ENCODE measurements at regions not wholly inside any gene's neighbourhood (a gene's known extent, or its start where the extent isn't known, plus 50 kb on each side); places are given as distances from the start of the nearest gene placed in this dataset.

GRCh38 chr9:31807574-31808256, 576.7 kb upstream of the ACO1 start:
- POLR2A ChIA-PET, result no interaction called here
- peak in 1 of 3 donors; percentile 11 for DNase-seq
- H3K27me3 ChIP-seq (replicated peaks in 2 of 5; ENCODE audit: control insufficient read depth in 4 of 5, insufficient read depth in 5 of 5, low read length in 4 of 5), result peaks cover 0 to 3% (median 0%) of the 10 kb centered on the region in 5 experiments
- WGBS (ENCODE audit: insufficient coverage), result 93% methylated on average over 16 of the region's 17 CpGs
- H3K4me3 ChIP-seq (ENCODE audit: control insufficient read depth in 1 of 7, extremely low read depth in 1 of 7, insufficient read depth in 4 of 7, low read depth in 2 of 7, low read length in 6 of 7), result no peak overlapping the region
- CTCF ChIA-PET, result no interaction called here
- H3K4me1 ChIP-seq (ENCODE audit: control extremely low read depth in 1 of 4, control insufficient read depth in 4 of 4, insufficient read depth in 4 of 4, low read length in 3 of 4), result peaks cover 0 to 3% (median 0%) of the 10 kb centered on the region in 4 experiments
- peaks cover 0 to 2% (median 0%) of the 10 kb centered on the region in 5 experiments for H3K9me3 ChIP-seq (ENCODE audit: control extremely low read depth in 1 of 5, control insufficient read depth in 4 of 5, insufficient read depth in 2 of 5, low read depth in 1 of 5, low read length in 4 of 5)
- H3K36me3 ChIP-seq (ENCODE audit: control insufficient read depth in 4 of 4, insufficient read depth in 4 of 4, low read length in 3 of 4), result no peaks in the 10 kb centered on the region
- no peak overlapping the region for H3K27ac ChIP-seq (ENCODE audit: insufficient read depth in 1 of 2, low read depth in 1 of 2, low read length in 2 of 2, poor library complexity in 1 of 2, severe bottlenecking in 2 of 2)

GRCh38 chr9:31808766-31809165, 575.7 kb upstream of the ACO1 start:
- Histone ChIP-seq H3K9me3 (ENCODE audit: control extremely low read depth in 1 of 5, control insufficient read depth in 4 of 5, insufficient read depth in 2 of 5, low read depth in 1 of 5, low read length in 4 of 5) (peaks cover 0 to 2% (median 0%) of the 10 kb centered on the region in 5 experiments), H3K27ac (ENCODE audit: insufficient read depth in 1 of 2, low read depth in 1 of 2, low read length in 2 of 2, poor library complexity in 1 of 2, severe bottlenecking in 2 of 2) (no peak overlapping the region), H3K4me3 (ENCODE audit: control insufficient read depth in 1 of 7, extremely low read depth in 1 of 7, insufficient read depth in 4 of 7, low read depth in 2 of 7, low read length in 6 of 7) (no peak overlapping the region), H3K27me3 (replicated peaks in 2 of 5; ENCODE audit: control insufficient read depth in 4 of 5, insufficient read depth in 5 of 5, low read length in 4 of 5) (peaks cover 0 to 3% (median 0%) of the 10 kb centered on the region in 5 experiments), H3K4me1 (ENCODE audit: control extremely low read depth in 1 of 4, control insufficient read depth in 4 of 4, insufficient read depth in 4 of 4, low read length in 3 of 4) (peaks cover 0 to 3% (median 0%) of the 10 kb centered on the region in 4 experiments), H3K36me3 (ENCODE audit: control insufficient read depth in 4 of 4, insufficient read depth in 4 of 4, low read length in 3 of 4) (no peaks in the 10 kb centered on the region)
- ChIA-PET POLR2A (no interaction called here), CTCF (no interaction called here)
- WGBS (ENCODE audit: insufficient coverage), result 36% methylated on average over 7 of the region's 9 CpGs
- peak; percentile 10 to 53 (median 52) for DNase-seq

GRCh38 chr9:31820426-31820825, 564.0 kb upstream of the ACO1 start:
- POLR2A ChIA-PET, result no interaction called here
- no peak for DNase-seq

DNA sequence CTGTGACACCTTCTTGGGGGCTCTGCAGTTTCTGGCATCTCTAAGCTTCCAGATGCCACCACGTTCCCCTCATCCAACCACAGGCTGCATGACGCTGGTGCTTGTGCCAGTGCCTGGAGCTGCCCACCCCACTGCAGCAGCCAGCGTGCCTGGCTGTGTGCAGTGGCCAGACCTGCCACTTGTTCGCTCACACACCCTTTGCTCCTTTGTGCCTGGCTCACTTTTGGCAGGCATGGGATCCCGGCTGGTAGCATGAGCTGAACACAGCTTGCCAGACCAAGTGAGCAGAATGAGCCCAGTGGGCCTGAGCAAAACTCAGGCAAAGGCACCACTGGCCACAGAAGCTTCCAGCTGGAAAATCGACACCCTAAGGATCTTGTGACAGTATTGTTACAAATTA, 562.9 kb upstream of the ACO1 start:
- CTCF ChIA-PET, result interaction anchor here (1.6 kb wide), 1 partner anchor 13 kb away, joined by 4 read pairs; no protein-coding TSS in a partner anchor
- WGBS (ENCODE audit: insufficient coverage), result 98% methylated on average over 5 of the region's 6 CpGs
- H3K36me3 ChIP-seq (ENCODE audit: control insufficient read depth in 4 of 4, insufficient read depth in 4 of 4, low read length in 3 of 4), result no peaks in the 10 kb centered on the region
- H3K9me3 ChIP-seq (ENCODE audit: control extremely low read depth in 1 of 5, control insufficient read depth in 4 of 5, insufficient read depth in 2 of 5, low read depth in 1 of 5, low read length in 4 of 5), result peaks cover 0 to 7% (median 3%) of the 10 kb centered on the region in 5 experiments
- no peaks in the 10 kb centered on the region for H3K27me3 ChIP-seq (replicated peaks in 2 of 5; ENCODE audit: control insufficient read depth in 4 of 5, insufficient read depth in 5 of 5, low read length in 4 of 5)
- no peak overlapping the region for H3K27ac ChIP-seq (ENCODE audit: insufficient read depth in 1 of 2, low read depth in 1 of 2, low read length in 2 of 2, poor library complexity in 1 of 2, severe bottlenecking in 2 of 2)
- POLR2A ChIA-PET, result no interaction called here
- no peaks in the 10 kb centered on the region for H3K4me1 ChIP-seq (ENCODE audit: control extremely low read depth in 1 of 4, control insufficient read depth in 4 of 4, insufficient read depth in 4 of 4, low read length in 3 of 4)
- no peak for DNase-seq
- no peak overlapping the region for H3K4me3 ChIP-seq (ENCODE audit: control insufficient read depth in 1 of 7, extremely low read depth in 1 of 7, insufficient read depth in 4 of 7, low read depth in 2 of 7, low read length in 6 of 7)

More at GRCh38 chr9:31820426-31820825, 564.0 kb upstream of the ACO1 start:
- 100% methylated on average over 4 of the region's 4 CpGs for WGBS (ENCODE audit: insufficient coverage)
- Histone ChIP-seq H3K36me3 (ENCODE audit: control insufficient read depth in 4 of 4, insufficient read depth in 4 of 4, low read length in 3 of 4) (no peaks in the 10 kb centered on the region), H3K27me3 (replicated peaks in 2 of 5; ENCODE audit: control insufficient read depth in 4 of 5, insufficient read depth in 5 of 5, low read length in 4 of 5) (no peaks in the 10 kb centered on the region), H3K4me1 (ENCODE audit: control extremely low read depth in 1 of 4, control insufficient read depth in 4 of 4, insufficient read depth in 4 of 4, low read length in 3 of 4) (no peaks in the 10 kb centered on the region), H3K9me3 (ENCODE audit: control extremely low read depth in 1 of 5, control insufficient read depth in 4 of 5, insufficient read depth in 2 of 5, low read depth in 1 of 5, low read length in 4 of 5) (peaks cover 0 to 7% (median 3%) of the 10 kb centered on the region in 5 experiments), H3K27ac (ENCODE audit: insufficient read depth in 1 of 2, low read depth in 1 of 2, low read length in 2 of 2, poor library complexity in 1 of 2, severe bottlenecking in 2 of 2) (no peak overlapping the region), H3K4me3 (ENCODE audit: control insufficient read depth in 1 of 7, extremely low read depth in 1 of 7, insufficient read depth in 4 of 7, low read depth in 2 of 7, low read length in 6 of 7) (no peak overlapping the region)
- CTCF ChIA-PET, result interaction anchor here (1.6 kb wide), 1 partner anchor 14 kb away, joined by 4 read pairs; no protein-coding TSS in a partner anchor

GRCh38 chr9:31823365-31823764, 561.1 kb upstream of the ACO1 start:
- WGBS (ENCODE audit: insufficient coverage), result 100% methylated on average over 1 of the region's 2 CpGs
- Histone ChIP-seq H3K4me3 (ENCODE audit: control insufficient read depth in 1 of 7, extremely low read depth in 1 of 7, insufficient read depth in 4 of 7, low read depth in 2 of 7, low read length in 6 of 7) (no peak overlapping the region), H3K4me1 (ENCODE audit: control extremely low read depth in 1 of 4, control insufficient read depth in 4 of 4, insufficient read depth in 4 of 4, low read length in 3 of 4) (no peaks in the 10 kb centered on the region), H3K9me3 (ENCODE audit: control extremely low read depth in 1 of 5, control insufficient read depth in 4 of 5, insufficient read depth in 2 of 5, low read depth in 1 of 5, low read length in 4 of 5) (peaks cover 0 to 7% (median 3%) of the 10 kb centered on the region in 5 experiments), H3K27me3 (replicated peaks in 2 of 5; ENCODE audit: control insufficient read depth in 4 of 5, insufficient read depth in 5 of 5, low read length in 4 of 5) (no peaks in the 10 kb centered on the region), H3K27ac (ENCODE audit: insufficient read depth in 1 of 2, low read depth in 1 of 2, low read length in 2 of 2, poor library complexity in 1 of 2, severe bottlenecking in 2 of 2) (no peak overlapping the region), H3K36me3 (ENCODE audit: control insufficient read depth in 4 of 4, insufficient read depth in 4 of 4, low read length in 3 of 4) (no peaks in the 10 kb centered on the region)
- CTCF ChIA-PET, result no interaction called here
- no peak for DNase-seq
- POLR2A ChIA-PET, result no interaction called here

DNA sequence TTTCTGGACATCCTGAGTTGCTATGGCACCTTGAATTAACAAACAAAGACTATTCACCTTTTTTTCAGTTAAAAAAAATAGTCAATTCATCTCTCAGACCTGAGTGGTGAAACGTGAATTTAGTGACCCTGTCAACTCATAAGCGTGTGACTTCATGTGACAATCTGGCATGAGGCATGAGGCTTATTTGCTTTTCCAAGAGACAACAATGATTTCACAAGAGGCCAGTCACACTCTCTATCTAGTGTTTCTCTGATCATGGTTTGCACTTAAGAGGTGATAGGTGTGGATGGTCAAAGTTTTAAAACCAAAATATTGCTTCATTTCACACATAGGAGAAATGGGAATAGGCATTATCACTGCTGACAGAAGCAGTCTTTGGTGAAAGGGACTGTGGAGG, 559.6 kb upstream of the ACO1 start:
- Histone ChIP-seq H3K4me1 (ENCODE audit: control extremely low read depth in 1 of 4, control insufficient read depth in 4 of 4, insufficient read depth in 4 of 4, low read length in 3 of 4) (no peaks in the 10 kb centered on the region), H3K27me3 (replicated peaks in 2 of 5; ENCODE audit: control insufficient read depth in 4 of 5, insufficient read depth in 5 of 5, low read length in 4 of 5) (no peaks in the 10 kb centered on the region), H3K27ac (ENCODE audit: insufficient read depth in 1 of 2, low read depth in 1 of 2, low read length in 2 of 2, poor library complexity in 1 of 2, severe bottlenecking in 2 of 2) (no peak overlapping the region), H3K9me3 (ENCODE audit: control extremely low read depth in 1 of 5, control insufficient read depth in 4 of 5, insufficient read depth in 2 of 5, low read depth in 1 of 5, low read length in 4 of 5) (peaks cover 0 to 7% (median 3%) of the 10 kb centered on the region in 5 experiments), H3K36me3 (ENCODE audit: control insufficient read depth in 4 of 4, insufficient read depth in 4 of 4, low read length in 3 of 4) (no peaks in the 10 kb centered on the region), H3K4me3 (ENCODE audit: control insufficient read depth in 1 of 7, extremely low read depth in 1 of 7, insufficient read depth in 4 of 7, low read depth in 2 of 7, low read length in 6 of 7) (no peak overlapping the region)
- POLR2A ChIA-PET, result no interaction called here
- WGBS (ENCODE audit: insufficient coverage), result 94% methylated on average over 2 of the region's 2 CpGs
- DNase-seq, result no peak
- CTCF ChIA-PET, result no interaction called here

- DNase-seq, result no peak
- no peaks in the 10 kb centered on the region for H3K4me1 ChIP-seq (ENCODE audit: control extremely low read depth in 1 of 4, control insufficient read depth in 4 of 4, insufficient read depth in 4 of 4, low read length in 3 of 4)
- no peaks in the 10 kb centered on the region for H3K9me3 ChIP-seq (ENCODE audit: control extremely low read depth in 1 of 5, control insufficient read depth in 4 of 5, insufficient read depth in 2 of 5, low read depth in 1 of 5, low read length in 4 of 5)
- H3K4me3 ChIP-seq (ENCODE audit: control insufficient read depth in 1 of 7, extremely low read depth in 1 of 7, insufficient read depth in 4 of 7, low read depth in 2 of 7, low read length in 6 of 7), result no peak overlapping the region
- no peaks in the 10 kb centered on the region for H3K27me3 ChIP-seq (replicated peaks in 2 of 5; ENCODE audit: control insufficient read depth in 4 of 5, insufficient read depth in 5 of 5, low read length in 4 of 5)
- WGBS (ENCODE audit: insufficient coverage), result no CpG with 5 or more reads among the region's 3 CpGs
- CTCF ChIA-PET, result no interaction called here
- H3K27ac ChIP-seq (ENCODE audit: insufficient read depth in 1 of 2, low read depth in 1 of 2, low read length in 2 of 2, poor library complexity in 1 of 2, severe bottlenecking in 2 of 2), result no peak overlapping the region
- H3K36me3 ChIP-seq (ENCODE audit: control insufficient read depth in 4 of 4, insufficient read depth in 4 of 4, low read length in 3 of 4), result no peaks in the 10 kb centered on the region
- POLR2A ChIA-PET, result no interaction called here
These were observed 547.2 kb upstream of the ACO1 start for GRCh38 chr9:31837211-31837610.
